ENCODE measurements at regions not wholly inside any gene's neighbourhood (a gene's known extent, or its start where the extent isn't known, plus 50 kb on each side); places are given as distances from the start of the nearest gene placed in this dataset.

- no peak for TF ChIP-seq CTCF (IDR thresholded peaks at IDR 0.05 in 2 of 3, conservative IDR thresholded peaks at IDR 0.05 in 1 of 3; ENCODE audit: borderline replicate concordance in 1 of 3, insufficient read depth in 1 of 3, low read depth in 2 of 3, low read length in 2 of 3)
- no peak for TF ChIP-seq ZNF274 (IDR thresholded peaks at IDR 0.05; ENCODE audit: low read depth, low read length)
Observed at GRCh38 chr13:73204952-73205351, 146.1 kb downstream of the KLF5 start.

All from HCT116 (cell line).